GM21381 (cell line): ENCODE measurements at regions not wholly inside any gene's neighbourhood (a gene's known extent, or its start where the extent isn't known, plus 50 kb on each side); places are given as distances from the start of the nearest gene placed in this dataset.

Experiments used
- ATAC-seq: cut with Tn5 transposase; IDR thresholded peaks from one replicate; pipeline ENCODE4 v1.9.1; 2021; ENCODE audit warnings: mild to moderate bottlenecking, moderate library complexity; ENCODE audit not compliant: unreplicated experiment

DNA sequence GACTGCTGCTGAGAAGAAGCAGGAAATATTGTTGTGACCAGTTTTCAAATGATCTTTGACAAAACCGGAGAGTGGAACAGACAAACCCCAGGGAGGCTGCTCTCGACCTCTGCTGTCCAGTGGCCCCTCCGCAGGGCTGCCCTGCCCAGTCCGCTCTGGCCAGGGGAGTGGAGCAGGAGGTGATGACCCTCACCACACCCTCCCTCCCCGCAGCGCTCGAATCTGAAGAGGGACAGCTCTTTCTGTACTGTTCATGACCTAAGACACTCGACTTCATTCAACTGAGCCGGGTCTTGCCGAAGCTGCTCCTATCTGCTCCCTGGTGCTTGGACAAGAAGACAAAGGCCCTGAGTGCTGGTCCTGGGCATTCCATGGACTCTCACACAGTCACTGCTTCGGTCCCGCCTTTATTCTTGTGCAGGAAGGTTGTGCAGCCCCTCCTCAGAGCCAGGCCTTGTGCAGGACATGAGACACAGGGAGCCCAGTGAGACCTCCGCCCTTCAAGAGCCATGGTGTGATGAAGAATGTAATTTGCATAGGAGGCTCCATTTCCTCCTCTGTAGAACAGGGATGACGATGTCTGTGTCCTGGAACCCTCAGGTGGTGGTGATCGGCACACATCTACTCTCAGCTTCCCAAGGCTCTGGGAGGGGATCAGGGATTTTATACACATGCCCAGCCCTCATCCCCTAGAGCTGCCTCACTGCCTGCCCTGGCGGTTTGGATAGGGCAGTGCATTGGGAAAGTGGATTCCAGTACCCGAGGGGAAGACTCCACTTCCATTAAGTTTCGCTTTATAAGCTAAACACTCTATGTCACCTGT is 97.1 kb upstream of the PRR20G start:
- no peak for ATAC-seq

DNA sequence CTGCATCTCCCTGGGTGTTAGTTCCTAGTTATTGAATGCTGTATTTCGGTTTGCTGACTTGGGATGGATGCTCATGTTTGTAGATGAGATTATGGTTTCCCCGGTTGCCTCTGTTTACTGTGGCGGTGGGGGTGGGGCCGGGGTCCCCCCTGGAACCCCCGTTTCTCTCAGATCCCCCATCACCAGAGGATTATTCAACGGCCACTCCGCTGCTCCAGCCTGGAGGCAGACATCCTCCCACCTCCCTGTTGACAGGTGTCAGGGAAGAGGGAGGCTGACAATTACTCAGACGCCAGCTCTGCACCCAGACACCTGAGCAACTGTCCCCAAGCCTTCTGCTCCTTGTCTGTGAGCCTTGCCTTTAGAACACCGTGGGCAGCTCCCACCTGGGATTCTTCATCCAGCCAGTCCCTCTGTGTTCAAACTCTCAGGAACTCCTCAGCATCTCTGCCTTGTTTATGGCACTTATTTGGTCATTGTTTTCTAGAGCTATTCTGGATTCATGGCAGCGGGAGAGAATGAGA is 95.9 kb upstream of the PRR20G start:
- no peak for ATAC-seq

DNA sequence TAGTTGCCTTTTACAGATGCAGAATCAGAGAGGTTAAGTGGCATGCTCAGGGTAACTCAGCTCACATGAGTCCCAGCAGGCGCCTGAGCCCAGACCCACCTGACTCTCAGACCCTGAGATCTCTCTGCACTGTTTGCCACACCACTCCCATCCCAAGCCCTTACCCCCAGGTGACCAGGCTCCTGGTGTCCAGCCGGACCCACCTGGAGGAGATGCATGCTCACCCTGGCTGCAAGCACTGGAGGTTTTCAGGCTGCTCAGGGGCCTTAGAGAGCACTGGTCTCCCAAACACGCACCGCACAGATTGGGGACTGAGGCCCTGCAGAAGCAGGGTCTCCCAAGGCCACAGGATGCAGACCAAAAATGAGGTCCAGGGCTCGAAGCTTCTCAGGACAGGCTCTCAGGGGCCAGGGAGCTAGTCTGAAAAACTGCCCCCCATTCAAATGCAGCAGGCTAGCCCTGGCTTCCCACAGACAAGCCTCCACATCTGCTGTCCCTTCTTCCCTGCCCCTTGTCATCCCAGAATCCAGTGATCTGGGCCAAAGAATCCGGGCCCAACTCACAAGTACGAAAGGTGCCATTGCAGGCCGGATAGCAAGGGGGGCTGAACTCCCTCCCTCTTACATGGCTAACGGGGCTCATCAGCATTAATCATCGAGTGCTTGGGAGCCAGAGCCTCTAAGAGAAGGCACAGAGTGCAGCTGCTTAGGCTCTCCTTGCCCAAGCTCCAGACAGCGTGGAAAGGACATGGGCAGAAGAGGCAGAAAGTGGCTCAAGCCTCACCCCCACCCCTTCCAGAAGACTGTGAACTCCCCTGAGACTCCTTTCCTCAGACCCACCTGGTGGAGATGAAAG is 90.2 kb upstream of the PRR20G start:
- ATAC-seq = no peak

DNA sequence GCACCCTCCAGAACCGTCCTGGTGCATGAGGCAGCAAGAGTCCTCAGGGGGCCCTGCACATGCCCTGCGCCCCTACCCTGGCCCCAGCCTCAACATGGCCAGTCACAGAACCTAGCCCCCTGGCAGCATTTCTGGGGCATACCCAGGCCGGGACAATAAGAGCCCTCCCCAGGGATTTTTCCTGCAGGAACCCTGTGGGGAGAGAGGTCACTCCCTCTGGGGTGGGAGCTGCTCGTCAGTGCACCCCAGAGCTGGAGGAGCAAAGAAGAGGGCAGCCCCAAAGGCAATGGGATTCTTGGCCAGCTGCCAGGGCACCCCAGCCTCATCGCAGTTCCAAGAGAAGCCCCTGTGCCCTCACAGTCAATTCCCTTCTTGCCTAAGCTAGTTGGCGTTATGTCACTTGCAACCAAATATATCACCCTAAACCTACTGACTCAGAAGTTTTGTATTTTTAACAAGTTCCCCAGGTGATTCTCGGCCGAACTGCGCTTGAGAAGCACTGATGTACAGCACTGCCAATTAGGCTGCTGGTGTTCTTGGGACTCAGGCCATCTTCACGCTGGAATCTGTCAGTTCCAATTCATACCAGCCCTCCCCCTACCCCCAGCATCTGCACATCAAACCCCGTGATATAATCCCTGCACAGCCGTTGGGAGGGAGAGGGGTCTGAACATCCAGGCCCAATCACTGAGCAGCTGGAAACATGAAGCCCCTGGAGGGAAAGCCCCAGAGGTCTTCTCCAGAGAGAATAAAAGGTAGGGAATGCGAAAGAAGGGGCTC is 87.5 kb upstream of the PRR20G start:
- no peak for ATAC-seq

DNA sequence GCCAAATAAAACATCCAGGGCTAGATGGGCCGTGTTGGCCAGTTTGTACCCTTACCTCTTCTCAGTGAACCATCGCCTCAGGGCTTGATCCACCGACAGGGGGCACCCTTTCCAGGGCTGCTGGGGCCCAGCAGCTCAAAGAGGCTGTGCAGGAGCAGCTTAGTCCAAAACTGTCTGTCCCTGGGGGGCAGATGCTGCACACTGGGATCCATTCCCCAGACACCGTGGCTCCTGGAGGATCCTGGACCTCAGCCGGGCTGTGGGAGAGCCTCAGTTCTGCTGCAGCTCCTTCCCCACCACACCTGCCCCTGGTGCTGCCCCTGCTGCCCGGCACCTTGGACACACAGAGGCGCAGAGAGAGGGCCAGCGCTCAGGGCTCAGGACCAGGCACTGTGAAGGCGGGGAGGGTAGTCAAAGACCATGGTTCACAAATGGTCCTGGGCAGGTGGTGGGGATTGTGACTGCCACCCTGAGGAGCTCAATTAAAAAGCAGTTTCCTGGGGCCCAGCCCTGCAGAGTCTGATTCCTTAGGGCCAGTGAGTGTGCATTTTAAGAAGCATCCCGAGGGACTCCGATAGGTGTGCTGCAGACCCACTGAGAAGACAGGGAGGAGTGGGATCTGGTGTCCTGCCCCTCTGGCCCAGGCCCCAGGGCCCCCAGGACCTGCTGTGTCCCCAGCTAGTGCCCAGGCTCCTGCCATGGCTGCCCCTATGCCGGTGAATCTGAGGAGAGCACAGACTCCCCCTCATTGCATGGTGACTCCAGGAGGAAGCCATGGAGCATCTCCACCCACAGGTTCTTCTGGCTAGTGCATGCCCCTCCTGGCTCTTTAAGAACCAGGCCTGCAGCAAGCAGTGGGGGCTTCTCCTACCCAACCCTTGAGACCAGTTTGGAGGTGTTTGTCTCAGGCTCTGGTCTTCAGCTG is 86.5 kb upstream of the PRR20G start:
- no peak for ATAC-seq

DNA sequence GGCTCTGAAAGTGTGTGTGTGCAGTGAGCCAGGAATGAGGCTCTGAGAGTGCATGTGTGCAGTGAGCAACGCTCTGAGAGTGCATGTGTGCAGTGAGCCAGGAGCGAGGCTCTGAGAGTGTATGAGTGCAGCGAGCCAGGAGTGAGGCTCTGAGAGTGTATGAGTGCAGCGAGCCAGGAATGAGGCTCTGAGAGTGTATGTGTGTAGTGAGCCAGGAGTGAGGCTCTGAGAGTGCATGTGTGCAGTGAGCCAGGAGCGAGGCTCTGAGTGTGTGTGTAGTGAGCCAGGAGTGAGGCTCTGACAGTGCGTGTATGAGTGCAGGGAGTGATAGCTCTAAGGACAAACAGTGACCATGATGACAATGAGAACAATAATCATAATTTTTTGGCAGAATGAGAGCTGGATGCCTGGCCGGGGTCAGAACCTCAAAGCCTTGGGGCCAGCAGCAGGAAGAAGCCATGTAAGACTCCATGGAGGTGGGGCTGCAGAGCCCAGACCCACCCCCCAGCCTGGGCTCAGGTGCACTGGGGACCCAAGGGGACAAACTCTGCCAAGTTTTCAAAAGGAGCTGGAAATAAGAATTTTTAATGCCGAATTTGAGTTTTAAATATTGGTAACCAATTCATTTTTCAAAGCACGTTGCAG is 85.7 kb upstream of the PRR20G start:
- ATAC-seq = no peak

DNA sequence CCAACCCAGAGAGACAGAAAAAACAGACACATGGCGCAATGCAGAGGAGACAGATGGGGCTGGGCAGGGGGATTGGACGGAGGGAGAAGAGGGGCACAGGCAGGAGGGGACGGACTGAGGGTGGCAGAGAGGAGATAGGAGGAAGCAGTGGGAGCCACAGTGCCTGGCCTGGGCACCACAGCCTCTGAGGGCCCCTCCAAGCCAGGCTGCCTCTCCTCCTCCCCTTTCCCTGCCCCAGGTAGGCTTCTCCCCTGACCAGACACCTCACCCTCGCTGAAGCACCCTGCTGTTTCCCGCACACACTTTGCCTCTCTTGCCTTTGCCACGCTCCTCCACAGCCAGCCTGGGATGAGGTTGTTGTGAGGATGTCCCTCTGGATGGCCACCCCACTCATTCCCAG is 84.0 kb upstream of the PRR20G start:
- ATAC-seq = no peak

DNA sequence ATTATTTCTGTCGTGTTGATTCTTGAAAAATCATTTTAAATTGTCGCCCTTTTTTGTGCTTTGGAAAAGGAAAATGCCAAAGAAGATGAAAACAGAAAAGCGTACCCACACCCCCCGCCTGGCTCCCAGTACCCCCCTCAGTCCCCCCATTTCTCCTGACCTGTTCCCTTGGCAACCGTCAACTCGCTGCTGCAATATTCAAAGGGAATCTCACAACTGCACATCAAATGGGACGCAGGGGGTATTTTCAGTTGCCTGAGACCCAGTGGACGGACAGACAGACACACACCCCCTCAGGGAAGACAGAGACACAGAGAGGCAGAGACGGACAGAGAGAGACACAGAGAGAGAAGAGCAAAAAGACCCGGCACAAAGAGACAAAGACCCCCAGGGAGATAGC is 83.5 kb upstream of the PRR20G start:
- ATAC-seq = no peak

DNA sequence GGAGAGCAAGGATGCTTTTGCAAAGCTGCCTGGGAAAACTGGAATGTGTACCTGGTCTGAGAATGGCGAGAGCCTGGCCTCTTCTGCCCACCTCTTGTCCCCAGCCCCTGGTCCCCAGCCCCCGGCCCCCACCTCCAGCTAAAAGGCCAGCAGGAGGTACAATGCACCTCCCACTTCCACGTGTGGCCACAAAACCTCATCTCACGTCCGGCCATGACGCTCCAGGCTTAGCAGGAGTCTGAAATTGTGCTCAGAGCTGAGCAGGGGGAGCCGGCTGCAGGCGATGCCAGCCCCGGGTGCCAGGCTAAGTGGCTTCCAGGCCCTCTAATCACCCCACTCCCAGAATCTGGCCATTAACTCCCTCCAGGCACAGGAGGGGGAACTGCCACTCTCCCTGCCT is 83.1 kb upstream of the PRR20G start:
- no peak for ATAC-seq

DNA sequence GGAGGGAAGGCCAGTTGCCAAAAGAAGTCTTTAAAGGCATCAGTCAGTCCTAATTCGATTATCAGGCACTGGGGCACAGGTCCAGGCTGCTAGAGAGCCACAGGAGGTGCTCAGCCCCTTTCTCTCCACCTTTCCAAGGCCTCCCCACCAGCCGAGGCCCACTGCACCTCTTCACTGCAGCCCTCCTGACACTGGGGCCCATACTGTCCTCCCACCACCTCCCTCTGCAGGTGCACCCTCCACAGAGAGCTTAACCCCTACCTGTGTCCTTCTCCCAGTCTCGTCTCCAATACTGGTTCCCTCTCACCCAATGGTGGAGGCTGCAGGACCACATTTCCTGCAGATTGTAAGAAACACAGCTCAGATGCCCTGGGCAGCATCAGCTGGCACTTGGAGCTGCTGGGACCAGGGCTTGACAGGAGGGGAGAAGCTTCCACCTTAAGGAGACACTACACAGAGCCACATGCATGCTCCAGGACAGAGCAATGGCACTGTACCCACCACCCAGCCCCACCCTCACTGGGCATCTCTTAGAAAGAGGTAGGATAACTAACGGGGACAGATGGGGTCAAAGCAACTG is 81.6 kb upstream of the PRR20G start:
- no peak for ATAC-seq

DNA sequence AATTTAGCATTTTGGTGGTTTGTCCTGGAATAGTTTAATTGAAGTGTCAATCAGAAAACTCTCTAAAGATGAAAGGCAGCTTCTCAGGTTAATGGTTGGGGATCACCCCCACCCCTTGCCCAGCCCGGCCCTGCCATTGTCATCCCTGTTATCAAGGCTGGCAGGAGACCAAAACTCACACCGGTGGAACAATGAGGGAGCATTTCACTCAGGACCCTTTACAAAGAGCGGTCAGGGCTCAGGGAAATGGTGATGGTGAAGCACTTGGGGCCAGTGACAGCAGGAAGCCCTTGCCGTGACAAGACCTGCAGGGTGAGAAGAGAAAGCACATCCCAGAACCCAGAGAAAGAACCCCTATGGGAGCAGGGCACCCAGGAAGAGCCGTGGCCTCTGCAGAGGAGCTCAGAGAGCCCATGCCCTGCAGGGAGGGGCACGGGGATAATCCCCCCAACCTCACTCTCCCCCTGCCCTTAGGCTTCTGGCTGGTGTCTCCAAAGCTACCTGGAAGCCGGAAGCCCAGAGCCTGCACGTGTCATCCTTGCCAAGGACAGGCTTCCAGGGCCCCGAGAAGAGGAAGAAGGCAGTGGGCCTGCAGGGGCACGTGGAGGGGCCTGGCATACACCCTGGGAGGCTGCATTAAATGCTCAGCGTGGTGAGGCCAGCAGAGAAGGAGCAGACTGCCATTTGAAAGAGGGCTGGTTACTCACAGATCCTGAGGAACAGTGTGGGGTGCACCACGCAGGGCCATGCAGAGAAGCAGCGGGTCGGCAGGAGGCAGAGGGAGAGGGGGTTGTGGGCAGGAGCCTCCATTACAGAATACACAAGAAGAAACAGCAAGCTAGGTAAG is 80.6 kb upstream of the PRR20G start:
- ATAC-seq = no peak

DNA sequence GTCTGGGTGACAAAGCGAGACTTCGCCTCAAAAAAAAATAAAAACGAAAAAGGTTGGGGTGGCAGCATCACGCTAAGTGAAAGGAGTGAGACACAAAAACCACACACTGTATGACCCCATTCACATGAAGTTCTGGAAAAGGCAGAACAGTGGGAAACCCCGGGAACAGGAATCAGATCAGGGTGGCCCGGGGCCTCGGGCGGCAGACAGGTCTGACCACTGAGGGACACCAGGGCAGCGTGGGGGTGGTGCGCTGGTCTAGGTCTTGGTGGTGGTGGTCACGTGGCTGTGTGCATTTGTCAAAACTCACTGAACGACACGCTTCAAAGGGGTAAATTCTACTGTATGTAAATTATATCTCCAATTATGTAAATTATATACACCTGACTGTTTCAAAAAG is 79.7 kb upstream of the PRR20G start:
- ATAC-seq = no peak

DNA sequence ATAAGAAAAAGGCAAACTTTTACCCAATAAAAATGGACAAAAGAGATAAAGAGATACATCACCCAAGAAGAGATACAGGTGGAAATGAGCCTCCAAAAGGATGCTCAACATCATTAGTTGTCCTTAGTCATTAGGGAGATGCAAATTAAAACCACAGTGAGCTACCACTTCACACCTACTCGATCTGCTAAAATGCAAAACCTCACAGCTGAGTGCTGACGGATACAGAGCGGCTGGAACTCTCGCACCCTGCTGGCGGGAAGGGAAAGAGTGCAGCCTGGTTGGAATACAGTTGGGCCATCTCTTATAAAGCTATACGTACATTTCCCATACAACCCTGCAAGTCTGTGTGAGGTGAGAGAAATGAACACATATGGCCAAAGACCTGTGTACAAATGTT is 78.5 kb upstream of the PRR20G start:
- ATAC-seq = no peak

DNA sequence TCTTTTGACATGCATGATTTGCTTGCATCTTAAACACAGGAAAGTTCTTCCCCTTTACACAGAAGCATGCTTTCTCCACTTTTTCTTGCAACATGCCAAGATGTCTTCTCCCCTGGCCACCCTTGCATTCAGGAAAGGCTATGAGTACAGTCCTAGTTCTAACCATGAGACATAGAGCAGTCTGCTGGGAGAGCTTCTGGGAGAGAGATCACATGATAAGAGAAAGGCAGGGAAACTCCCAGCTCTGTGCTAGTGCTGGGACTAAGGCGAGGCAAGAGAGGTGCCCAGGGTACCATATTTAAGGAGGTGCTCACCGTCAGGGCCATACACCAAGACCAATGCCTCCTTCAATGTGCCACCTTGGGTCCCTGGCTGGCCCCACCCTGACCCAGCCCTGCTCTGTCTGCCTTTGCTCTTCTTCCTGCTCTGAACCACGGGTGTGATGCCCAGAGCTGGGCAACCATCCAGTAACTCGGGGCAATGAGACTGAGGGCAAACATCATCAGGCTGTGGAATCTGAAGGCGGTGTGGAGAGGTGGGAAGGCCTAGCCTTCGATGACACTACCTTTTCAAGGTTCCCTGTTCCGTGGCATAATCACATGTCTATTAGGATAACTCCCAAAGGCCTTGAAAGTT is 77.4 kb upstream of the PRR20G start:
- ATAC-seq = no peak

DNA sequence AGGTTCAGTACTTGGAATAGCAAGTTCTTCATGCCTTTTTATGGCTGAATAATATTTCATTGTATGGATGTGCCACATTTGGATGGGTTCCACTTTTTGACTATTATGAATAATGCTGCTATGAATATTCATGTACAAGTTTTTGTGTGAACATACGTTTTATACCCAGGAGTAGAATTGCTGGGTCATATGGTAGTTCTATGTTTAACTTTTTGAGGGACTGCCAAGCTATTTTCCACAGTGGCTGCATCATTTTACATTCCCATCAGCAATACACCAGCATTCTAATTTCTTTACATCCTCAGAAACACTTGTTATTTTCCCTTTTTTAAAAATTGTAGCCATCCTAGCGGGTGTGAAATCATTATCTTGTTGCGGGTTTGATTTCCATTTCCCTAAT is 76.0 kb upstream of the PRR20G start:
- no peak for ATAC-seq

DNA sequence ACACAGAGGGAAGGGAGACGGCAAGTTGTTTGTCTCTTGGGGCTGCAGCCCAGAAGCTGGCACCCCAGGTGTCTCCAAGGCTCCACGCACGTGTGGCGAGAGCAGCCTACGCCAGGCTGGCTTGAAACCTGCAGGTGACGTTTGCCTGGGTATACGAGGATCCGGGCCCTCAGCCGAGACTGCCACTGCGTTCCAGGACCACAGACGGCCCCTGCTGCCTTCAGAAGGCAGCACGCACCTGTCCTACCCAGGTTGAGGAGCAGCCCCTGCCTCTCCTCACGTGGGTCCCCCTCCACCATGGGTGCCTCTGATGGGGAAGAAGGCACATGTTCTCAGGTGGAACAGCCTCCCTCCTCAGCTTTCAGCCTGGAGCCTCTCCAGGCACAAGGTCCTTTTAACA is 75.3 kb upstream of the PRR20G start:
- no peak for ATAC-seq

DNA sequence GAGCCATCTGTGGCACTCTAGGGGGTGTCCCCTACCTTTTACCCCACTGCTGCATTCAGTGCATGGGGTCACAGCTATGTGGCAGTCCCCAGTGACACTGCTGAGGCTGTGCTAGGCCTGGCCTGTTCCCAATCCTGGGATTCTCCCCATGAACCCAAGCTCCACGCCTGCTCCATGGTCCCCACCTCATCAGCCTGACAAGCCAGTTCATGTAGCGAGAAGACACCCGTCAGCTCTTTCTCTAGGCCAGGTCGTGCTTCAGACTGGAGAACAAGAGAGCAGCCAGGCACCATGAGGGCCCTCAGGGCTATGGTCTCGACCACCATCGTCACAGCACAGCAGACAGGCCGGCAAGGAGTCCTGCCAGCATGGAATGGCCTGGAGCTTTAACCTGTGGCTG is 72.8 kb upstream of the PRR20G start:
- ATAC-seq = no peak

DNA sequence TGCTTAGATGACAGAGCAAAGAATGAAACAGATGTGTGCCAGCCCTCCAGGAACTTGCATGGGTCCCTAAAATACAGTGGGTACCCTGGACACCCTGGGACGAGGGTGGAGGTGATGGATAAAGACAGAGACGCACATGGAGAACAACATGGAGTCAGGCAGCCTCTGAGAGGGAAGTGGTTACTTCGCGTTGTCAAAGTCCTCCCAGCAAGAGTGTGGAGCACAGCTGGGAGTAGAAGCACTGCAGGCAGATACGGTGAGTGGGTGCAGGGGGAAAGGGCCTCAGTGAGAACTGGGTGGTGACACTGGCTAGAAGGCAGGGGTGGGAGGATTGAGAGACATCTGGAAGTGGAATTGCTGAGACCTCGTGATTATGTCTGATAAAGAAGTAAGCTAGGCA is 70.8 kb upstream of the PRR20G start:
- ATAC-seq = no peak
